ENCODE measurements at regions not wholly inside any gene's neighbourhood (a gene's known extent, or its start where the extent isn't known, plus 50 kb on each side); places are given as distances from the start of the nearest gene placed in this dataset.

DNA sequence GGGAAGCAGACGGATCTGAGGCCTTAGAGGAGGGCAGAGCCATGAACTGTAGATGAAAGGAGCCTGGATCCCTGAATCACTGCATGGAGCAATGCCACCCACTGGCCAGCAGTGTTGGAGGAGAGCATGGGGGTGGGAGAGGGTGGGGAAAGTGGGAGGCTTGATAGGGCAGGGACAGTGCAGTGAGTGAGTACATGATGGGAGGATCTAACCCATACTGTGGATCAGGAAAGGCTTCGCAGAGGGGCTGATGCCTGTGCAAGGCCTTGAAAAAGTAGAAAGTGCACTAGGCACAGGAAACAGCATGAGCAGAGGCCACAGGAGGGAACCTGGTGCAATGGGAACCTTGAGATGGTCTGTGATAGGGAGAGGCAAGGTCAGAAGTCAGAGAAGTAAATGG lies 391.9 kb downstream of the PTPRU start:
- H3K27ac ChIP-seq = no peak overlapping the region
- TF ChIP-seq, protein P1, sequence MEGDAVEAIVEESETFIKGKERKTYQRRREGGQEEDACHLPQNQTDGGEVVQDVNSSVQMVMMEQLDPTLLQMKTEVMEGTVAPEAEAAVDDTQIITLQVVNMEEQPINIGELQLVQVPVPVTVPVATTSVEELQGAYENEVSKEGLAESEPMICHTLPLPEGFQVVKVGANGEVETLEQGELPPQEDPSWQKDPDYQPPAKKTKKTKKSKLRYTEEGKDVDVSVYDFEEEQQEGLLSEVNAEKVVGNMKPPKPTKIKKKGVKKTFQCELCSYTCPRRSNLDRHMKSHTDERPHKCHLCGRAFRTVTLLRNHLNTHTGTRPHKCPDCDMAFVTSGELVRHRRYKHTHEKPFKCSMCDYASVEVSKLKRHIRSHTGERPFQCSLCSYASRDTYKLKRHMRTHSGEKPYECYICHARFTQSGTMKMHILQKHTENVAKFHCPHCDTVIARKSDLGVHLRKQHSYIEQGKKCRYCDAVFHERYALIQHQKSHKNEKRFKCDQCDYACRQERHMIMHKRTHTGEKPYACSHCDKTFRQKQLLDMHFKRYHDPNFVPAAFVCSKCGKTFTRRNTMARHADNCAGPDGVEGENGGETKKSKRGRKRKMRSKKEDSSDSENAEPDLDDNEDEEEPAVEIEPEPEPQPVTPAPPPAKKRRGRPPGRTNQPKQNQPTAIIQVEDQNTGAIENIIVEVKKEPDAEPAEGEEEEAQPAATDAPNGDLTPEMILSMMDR (conservative IDR thresholded peaks at IDR 0.05; ENCODE audit: low read depth) = no peak
- DNase-seq (ENCODE audit: low spot score) = no peak
- POLR2A ChIA-PET (ENCODE audit: low non-redundant PET) = no interaction called here
- CTCF ChIA-PET = no interaction called here

DNA sequence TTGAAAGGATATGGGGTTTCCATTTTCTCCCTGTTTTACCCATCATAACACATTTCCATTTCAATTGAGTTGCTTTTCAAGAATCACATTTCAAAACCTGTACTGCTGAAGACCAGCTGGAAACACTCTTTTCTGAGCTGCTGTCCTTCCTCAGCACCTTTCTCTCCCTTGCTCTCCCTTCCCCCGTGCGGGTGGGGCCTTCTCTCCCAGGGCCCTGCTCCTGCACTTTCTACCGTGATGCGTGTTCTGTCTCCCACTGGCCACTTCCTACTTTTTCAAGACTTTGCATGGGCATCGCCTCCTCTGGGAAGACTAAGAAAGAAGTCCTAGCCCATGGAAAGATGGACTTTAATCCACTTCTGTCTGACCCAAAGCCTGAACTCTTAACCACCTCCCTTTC lies 390.4 kb downstream of the PTPRU start:
- no peak overlapping the region for H3K27ac ChIP-seq
- no peak for DNase-seq (ENCODE audit: low spot score)
- ChIA-PET CTCF (no interaction called here), POLR2A (ENCODE audit: low non-redundant PET) (no interaction called here)
- TF ChIP-seq, protein P1 (conservative IDR thresholded peaks at IDR 0.05; ENCODE audit: low read depth) = no peak

DNA sequence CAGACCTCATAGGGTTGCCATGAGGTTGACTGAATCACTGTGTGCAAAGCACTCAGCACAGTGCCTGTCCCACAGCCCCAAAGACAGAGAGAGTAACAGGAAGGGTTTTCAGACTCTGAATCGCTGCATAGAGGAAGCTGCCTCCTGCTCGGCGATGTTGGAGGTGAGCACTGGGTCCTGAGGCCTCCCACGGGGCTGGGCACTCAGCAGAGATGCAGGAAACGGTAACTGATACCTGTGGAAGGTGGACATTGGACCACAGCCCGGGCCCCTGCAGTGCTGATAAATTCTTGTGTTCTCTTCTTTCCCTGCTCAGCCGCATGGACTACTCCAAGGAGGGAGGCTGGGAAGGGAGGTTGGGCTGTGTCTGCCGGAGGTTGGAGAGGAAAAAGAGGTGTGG lies 389.7 kb downstream of the PTPRU start:
- no peak for DNase-seq (ENCODE audit: low spot score)
- ChIA-PET POLR2A (ENCODE audit: low non-redundant PET) (no interaction called here), CTCF (no interaction called here)
- H3K27ac ChIP-seq = no peak overlapping the region
- TF ChIP-seq, protein P1 (conservative IDR thresholded peaks at IDR 0.05; ENCODE audit: low read depth) = no peak

DNA sequence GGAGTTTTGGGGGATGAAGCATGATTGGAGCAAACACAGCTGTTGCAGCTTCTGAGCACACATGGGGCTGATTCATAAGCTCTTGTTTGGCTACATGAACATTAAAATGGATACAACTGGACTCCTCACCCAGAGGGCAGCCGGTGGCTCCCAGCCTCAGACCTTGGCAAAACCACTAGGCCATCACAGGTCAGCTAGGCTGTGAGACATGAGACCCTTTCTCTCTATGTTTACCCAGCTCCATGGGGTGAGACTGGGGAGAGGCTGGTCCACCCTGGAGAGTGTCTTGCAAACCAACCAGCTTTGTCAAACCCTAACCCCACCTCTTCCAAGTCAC lies 388.7 kb downstream of the PTPRU start:
- TF ChIP-seq, protein P1 (conservative IDR thresholded peaks at IDR 0.05; ENCODE audit: low read depth) = no peak
- CTCF ChIA-PET = no interaction called here
- POLR2A ChIA-PET (ENCODE audit: low non-redundant PET) = no interaction called here

DNA sequence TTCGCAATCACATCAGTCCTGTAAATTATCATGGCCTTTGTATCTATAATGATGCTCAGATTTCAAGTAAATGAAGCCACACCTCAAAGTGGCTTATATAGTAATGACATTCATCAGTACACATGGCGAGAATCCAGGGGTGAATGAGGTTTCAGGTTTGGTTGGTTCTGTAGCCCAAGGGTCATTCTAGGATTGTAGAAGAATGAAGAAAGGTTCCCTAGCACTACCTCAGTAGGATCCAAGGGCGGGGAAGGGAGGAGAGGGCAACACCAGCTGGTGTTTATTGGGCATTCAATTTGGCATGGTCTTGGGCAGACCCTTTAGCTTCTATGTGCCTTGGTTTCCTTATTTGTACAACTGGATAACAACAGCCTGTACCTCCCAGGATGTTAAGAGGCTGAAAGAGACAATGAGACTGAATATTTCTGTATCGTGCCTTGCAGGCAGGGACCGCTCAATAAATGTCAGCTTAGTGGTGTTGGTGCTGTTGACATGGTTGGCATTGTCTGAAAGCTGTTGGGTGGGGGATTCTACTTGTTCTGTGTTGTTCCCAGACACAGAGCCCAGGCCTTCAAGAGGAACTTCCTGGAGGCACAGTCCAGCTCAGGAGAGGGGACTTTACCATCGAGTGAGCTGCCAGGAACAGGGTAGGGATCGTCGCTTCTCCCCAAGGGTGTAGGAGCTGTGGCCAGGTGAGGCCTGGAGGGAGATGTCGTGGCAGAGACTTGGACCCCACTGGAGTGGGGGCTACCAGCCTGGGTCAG lies 388.2 kb downstream of the PTPRU start:
- CTCF ChIA-PET = no interaction called here
- H3K27ac ChIP-seq = no peak overlapping the region
- DNase-seq (ENCODE audit: low spot score) = no peak
- POLR2A ChIA-PET (ENCODE audit: low non-redundant PET) = no interaction called here
- TF ChIP-seq, protein P1 (conservative IDR thresholded peaks at IDR 0.05; ENCODE audit: low read depth) = no peak

More for the DNA sequence above, 388.7 kb downstream of the PTPRU start:
- H3K27ac ChIP-seq = no peak overlapping the region
- no peak for DNase-seq (ENCODE audit: low spot score)

DNA sequence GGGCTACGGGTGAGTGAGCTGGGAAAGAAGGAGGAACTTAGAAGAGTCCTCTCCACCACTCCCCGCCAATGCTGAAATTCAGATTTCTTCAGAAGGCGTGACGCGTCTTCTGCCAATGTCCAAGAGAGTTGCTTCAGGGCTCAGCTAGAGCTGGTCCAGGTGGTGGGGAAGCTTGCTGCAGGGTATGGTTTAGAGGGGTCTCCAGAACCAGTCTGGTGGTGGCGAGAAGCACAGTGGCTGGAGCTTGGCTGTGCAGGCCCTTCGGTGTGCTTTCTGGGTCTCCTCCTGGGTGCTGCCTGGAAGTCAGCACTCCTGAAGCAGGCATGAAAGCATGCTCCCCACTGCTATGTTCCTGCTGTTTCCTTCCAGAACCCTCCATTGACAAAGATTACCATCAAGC lies 387.2 kb downstream of the PTPRU start:
- DNase-seq (ENCODE audit: low spot score) = no peak
- CTCF ChIA-PET = no interaction called here
- POLR2A ChIA-PET (ENCODE audit: low non-redundant PET) = no interaction called here

More for the DNA sequence above, 387.2 kb downstream of the PTPRU start:
- no peak overlapping the region for H3K27ac ChIP-seq
- TF ChIP-seq, protein P1 (conservative IDR thresholded peaks at IDR 0.05; ENCODE audit: low read depth) = no peak

All from RWPE1 (cell line).